ENCODE measurements at regions not wholly inside any gene's neighbourhood (a gene's known extent, or its start where the extent isn't known, plus 50 kb on each side); places are given as distances from the start of the nearest gene placed in this dataset.
"Not testable (repeated sequence)": the region's sequence is repeated elsewhere in the genome, so short reads cannot be mapped to it uniquely, and the experiment has no call there.

DNA sequence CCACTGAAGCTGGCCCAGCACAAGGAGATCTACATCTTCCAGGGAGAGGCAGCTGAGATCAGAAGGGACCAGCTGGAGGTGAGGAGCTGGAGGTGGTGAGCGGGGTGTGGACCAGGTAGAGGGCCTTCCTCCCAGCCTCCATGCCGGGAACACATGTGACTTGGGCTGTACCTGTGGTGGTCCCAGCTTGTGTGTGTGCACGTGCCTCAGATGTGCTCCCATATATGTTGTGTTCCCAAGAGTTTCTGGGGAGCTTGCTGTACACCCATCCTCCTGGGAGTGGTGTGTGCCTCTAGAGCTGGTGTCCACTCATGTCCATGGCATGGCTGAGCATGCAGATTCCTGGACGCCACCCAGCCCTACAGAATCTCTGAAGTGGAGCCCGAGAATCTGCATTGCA lies 183.7 kb upstream of the AKAP13 start:
- TF ChIP-seq, protein P1, sequence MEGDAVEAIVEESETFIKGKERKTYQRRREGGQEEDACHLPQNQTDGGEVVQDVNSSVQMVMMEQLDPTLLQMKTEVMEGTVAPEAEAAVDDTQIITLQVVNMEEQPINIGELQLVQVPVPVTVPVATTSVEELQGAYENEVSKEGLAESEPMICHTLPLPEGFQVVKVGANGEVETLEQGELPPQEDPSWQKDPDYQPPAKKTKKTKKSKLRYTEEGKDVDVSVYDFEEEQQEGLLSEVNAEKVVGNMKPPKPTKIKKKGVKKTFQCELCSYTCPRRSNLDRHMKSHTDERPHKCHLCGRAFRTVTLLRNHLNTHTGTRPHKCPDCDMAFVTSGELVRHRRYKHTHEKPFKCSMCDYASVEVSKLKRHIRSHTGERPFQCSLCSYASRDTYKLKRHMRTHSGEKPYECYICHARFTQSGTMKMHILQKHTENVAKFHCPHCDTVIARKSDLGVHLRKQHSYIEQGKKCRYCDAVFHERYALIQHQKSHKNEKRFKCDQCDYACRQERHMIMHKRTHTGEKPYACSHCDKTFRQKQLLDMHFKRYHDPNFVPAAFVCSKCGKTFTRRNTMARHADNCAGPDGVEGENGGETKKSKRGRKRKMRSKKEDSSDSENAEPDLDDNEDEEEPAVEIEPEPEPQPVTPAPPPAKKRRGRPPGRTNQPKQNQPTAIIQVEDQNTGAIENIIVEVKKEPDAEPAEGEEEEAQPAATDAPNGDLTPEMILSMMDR (IDR thresholded peaks at IDR 0.05): not testable (repeated sequence)
- TF ChIP-seq ZFX (IDR thresholded peaks at IDR 0.05; ENCODE audit: borderline replicate concordance): not testable (repeated sequence)
